HG03045 (cell line): ENCODE measurements at regions not wholly inside any gene's neighbourhood (a gene's known extent, or its start where the extent isn't known, plus 50 kb on each side); places are given as distances from the start of the nearest gene placed in this dataset.

Source experiments
- ATAC-seq: cut with Tn5 transposase; IDR thresholded peaks from one replicate; pipeline ENCODE4 v1.9.1; 2021; ENCODE audit warnings: mild to moderate bottlenecking, moderate library complexity; ENCODE audit not compliant: unreplicated experiment

DNA sequence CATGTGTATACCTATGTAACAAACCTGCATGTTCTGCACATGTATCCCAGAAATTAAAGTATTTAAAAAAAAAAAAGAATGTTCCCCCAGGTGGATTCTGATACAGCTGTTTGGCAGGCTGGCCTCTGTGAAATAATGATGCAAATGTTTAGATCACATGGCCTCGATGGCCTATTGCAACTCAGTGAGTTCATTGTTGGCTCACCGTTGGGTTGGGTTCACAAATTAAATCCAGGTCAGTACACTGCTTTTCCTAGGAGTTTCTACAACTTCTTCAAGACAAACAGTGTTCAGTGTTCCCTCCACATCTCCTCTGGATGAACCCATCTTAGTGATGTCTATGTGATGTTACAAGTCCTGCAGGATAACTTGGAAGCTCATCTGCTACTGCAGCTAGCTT is 58.3 kb upstream of the STXBP6 start:
- ATAC-seq, result no peak

DNA sequence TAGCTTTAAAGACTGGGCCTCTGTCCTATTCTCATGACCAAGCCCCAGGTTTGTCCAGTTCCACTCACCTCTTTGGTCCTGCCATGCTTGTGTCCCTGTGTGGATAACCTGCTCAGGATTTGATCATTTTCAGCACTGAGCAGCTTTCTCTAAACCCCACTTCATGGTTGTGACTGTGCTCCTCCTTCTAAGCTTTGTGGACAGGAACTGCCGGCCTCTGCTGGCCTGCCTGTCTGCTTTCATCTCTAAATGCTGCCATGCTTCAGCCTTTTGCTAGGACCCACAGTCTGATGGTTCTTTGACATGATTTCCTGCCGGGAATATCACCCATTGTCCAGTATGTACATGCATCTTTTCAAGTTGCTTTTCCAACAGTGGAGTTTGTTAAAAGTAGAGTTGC is 53.9 kb upstream of the STXBP6 start:
- ATAC-seq, result no peak

DNA sequence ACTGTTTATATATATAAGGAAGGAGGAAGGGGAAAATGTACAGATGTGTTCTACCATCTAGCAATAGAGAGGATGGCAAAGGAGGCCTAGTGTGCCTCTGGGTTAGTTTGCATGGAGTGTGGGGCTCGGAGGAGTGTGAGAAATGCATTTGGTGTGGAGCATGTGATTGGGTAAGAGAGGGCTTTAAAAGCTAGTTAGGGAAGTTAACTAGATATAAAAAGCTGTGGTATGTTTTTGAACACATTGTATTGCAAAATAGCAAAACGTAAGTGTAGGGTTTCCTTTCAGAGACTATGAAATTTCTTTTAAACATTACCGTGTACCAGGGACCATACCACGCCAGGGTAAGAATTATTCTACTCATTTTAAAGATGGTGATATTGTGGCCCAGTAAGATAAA is 53.3 kb upstream of the STXBP6 start:
- ATAC-seq, result no peak

DNA sequence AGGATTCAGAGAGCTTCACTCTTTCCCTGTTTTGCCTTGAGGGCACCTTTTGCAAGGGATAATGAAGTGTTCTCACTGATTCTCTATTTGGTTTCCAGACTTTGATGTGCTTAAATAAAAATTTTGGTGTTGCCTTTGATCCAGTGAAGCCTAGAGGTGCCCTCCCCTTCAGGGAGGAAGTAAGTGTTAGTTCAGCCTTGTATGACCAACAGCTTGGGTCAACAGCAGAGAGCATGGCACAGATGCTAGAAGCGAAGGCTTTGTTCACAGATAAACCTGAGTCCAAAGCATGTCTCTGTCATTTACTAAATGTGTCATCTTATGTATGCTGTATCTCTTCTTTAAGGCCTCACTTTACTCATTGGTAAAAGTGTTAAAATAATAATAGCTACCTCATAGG is 52.8 kb upstream of the STXBP6 start:
- no peak for ATAC-seq

DNA sequence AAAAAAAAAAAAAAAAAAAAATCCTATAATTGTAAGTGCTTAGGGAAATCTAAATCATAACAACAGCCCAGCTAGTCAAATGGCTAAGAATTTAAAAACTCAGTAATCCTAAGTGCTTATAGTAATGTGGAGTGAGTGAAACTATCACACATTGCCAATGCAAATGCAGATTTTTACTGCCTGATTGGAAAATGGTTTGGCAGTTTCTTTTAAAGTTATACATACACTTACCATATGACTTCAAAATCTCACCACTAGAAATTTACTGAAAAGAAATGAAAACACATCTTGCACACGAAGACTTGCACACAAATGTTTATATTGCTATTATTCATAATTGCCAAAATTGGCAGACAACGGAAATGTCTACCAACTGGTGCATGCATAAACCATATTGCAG is 51.3 kb upstream of the STXBP6 start:
- ATAC-seq, result no peak
